Subcutaneous abdominal adipose tissue (tissue), 5 donors: ENCODE measurements at regions not wholly inside any gene's neighbourhood (a gene's known extent, or its start where the extent isn't known, plus 50 kb on each side); places are given as distances from the start of the nearest gene placed in this dataset.

Source experiments
- H3K27ac ChIP-seq: one replicate; pipeline ENCODE4 v1.7.0; 2013; ENCODE audit warnings: low read depth, mild to moderate bottlenecking, inconsistent platforms, low read length, moderate library complexity
- H3K27me3 ChIP-seq, 5 donors: one replicate each; pipeline ENCODE4 v1.7.0; 2013; ENCODE audit warnings: low read length in 5 of 5, inconsistent platforms in 1 of 5; ENCODE audit not compliant: control insufficient read depth in 5 of 5, insufficient read depth in 4 of 5
- H3K36me3 ChIP-seq, 5 donors: one replicate each; pipeline ENCODE4 v1.7.0; 2013; ENCODE audit warnings: low read length in 5 of 5; ENCODE audit not compliant: control insufficient read depth in 5 of 5, insufficient read depth in 5 of 5
- H3K4me1 ChIP-seq, 5 donors: one replicate each; pipeline ENCODE4 v1.7.0; 2013; ENCODE audit warnings: low read length in 5 of 5, mild to moderate bottlenecking in 3 of 5, moderate library complexity in 1 of 5; ENCODE audit not compliant: control insufficient read depth in 5 of 5, insufficient read depth in 5 of 5
- H3K4me3 ChIP-seq, 5 donors: one replicate each; pipeline ENCODE4 v1.7.0; 2013; ENCODE audit warnings: low read length in 5 of 5, low read depth in 1 of 5
- H3K9ac ChIP-seq, 5 donors: one replicate each; pipeline ENCODE4 v1.7.0; 2013; ENCODE audit warnings: low read length in 5 of 5, mild to moderate bottlenecking in 4 of 5, moderate library complexity in 3 of 5
- H3K9me3 ChIP-seq, 5 donors: one replicate each; pipeline ENCODE4 v1.7.0; 2013; ENCODE audit warnings: low read length in 5 of 5; ENCODE audit not compliant: control insufficient read depth in 5 of 5
- donor health status: healthy.
- donor health status: healthy.
- donor health status: healthy.
- donor health status: healthy.
- donor health status: healthy.

DNA sequence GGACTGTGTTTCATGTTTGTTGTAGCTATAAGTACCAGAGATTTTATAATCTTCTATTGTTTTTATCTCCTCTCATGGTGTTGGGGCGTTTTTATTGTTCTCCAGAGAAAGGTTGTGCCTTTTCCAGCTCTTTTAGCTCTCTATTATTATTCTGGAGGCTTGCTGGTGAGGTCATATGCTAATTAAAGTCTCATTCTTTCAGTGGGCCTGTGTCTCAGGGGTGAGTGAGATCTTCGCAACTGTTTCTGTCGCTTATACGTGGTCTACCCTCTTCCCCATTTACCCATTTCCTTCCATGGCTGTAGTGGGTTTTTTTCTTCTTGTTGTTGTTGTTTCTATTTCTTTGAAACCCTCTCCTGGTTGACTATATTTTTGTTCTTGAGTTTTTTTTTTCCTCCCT lies 584.9 kb downstream of the TMEM182 start:
- Histone ChIP-seq H3K9ac (no peak overlapping the region), H3K4me3 (no peak overlapping the region), H3K4me1 (no peaks in the 10 kb centered on the region), H3K9me3 (peaks cover 0 to 15% (median 5%) of the 10 kb centered on the region in 5 donors), H3K36me3 (no peaks in the 10 kb centered on the region), H3K27me3 (no peaks in the 10 kb centered on the region), H3K27ac (no peak overlapping the region)

DNA sequence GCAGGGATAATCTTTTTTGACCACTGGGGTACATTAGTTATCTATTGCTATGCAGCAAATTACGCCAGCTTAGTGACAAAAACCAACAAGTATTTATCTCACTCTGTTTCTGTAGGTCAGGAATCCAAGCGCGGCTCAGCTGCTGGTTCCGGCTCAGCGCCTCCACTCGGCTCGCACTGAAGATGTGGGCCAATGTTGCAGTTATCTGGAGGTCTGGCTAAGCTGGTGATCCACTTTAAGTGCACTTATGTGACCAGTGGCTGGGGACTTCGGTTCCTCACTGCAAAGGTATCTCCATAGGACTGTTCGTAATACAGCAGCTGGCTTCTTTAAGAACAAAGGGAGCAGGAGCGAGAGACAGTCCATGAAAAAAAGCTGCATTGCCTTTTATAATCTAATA lies 591.9 kb downstream of the TMEM182 start:
- Histone ChIP-seq H3K4me3 (no peak overlapping the region), H3K27ac (no peak overlapping the region), H3K27me3 (no peaks in the 10 kb centered on the region), H3K36me3 (no peaks in the 10 kb centered on the region), H3K9ac (no peak overlapping the region), H3K4me1 (no peaks in the 10 kb centered on the region), H3K9me3 (no peaks in the 10 kb centered on the region)

DNA sequence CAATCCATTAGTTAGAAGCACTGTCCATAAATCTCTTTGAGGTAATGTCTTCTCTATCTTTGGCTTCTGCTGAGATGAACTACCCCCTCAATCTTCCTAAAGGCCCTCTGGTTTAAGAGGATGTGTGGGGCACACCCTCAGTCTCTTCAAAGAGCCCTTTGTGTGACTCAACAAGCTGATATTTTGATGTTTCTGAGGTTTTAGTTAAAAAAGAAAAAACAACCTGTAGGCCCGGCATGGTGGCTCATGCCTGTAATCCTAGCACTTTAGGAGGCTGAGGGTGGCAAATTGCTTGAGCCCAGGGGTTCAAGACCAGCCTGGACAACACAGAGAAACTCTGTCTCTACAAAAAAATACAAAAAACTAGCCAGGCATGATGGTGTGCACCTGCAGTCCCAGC lies 593.5 kb downstream of the TMEM182 start:
- Histone ChIP-seq H3K9me3 (no peaks in the 10 kb centered on the region), H3K4me3 (no peak overlapping the region), H3K9ac (no peak overlapping the region), H3K36me3 (no peaks in the 10 kb centered on the region), H3K4me1 (no peaks in the 10 kb centered on the region), H3K27me3 (no peaks in the 10 kb centered on the region), H3K27ac (no peak overlapping the region)

DNA sequence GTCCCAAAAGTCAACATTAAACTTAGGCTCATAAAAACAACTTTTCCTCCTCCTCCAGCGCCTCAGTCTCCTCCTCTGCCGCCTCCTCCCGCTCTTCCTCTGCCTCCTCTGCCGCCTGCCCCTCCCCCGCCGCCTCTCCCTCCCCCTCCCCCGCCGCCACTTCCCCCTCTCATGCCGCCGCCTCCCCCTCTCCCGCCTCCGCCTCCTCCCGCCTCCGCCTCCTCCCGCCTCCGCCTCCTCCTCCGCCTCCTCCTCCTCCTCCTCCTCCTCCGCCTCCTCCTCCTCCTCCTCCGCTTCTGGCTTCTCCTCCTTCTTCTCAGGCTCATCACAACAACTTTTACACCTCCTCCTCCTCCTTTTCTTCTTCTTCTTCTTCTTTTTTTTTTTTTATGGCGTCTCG lies 599.9 kb downstream of the TMEM182 start:
- H3K27ac ChIP-seq, result no peak overlapping the region
- H3K4me3 ChIP-seq, result no peak overlapping the region
- no peaks in the 10 kb centered on the region for H3K9me3 ChIP-seq
- no peaks in the 10 kb centered on the region for H3K36me3 ChIP-seq
- H3K27me3 ChIP-seq, result no peaks in the 10 kb centered on the region
- no peaks in the 10 kb centered on the region for H3K4me1 ChIP-seq
- no peak overlapping the region for H3K9ac ChIP-seq

DNA sequence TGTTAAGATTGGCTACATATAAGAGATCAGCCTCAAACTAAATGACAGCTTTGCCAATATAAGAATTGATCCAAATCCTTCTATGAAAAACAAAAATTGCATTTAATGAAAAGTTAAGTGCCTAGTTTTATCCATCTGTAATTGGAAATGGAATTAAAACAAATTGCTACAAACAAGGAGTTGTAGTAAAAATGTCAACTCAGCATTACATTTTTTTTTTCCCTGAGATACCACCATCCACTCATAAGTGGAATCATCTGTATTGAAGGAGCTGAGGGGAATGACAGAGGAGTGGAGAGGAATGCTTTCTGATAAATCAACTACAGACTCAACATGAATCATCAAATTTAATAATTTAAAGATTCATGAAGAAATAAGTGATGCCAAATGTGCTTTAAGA lies 601.8 kb downstream of the TMEM182 start:
- Histone ChIP-seq H3K27ac (no peak overlapping the region), H3K4me1 (no peaks in the 10 kb centered on the region), H3K9ac (no peak overlapping the region), H3K9me3 (no peaks in the 10 kb centered on the region), H3K36me3 (no peaks in the 10 kb centered on the region), H3K4me3 (no peak overlapping the region), H3K27me3 (no peaks in the 10 kb centered on the region)

DNA sequence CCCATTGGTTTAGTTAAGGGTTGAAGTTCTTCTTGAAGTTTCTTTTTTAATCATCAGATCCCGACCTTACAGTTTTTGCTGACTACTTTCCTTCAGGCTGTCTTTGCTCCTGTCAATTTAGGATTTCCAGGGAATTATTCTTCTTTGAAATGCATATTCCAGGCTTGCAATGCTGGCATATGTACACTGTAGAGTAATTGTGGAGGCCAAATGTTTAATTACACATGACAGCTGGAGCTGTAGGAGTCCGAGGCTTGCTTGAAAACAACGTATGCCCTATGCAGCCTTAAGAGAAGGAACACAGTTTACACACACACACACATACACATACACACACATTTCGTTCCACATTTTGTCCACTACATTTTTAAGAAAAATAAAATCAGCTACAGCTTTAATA lies 602.3 kb downstream of the TMEM182 start:
- H3K4me1 ChIP-seq, result no peaks in the 10 kb centered on the region
- H3K9ac ChIP-seq, result no peak overlapping the region
- H3K9me3 ChIP-seq, result no peaks in the 10 kb centered on the region
- no peak overlapping the region for H3K4me3 ChIP-seq
- H3K27ac ChIP-seq, result no peak overlapping the region
- no peaks in the 10 kb centered on the region for H3K36me3 ChIP-seq
- no peaks in the 10 kb centered on the region for H3K27me3 ChIP-seq

DNA sequence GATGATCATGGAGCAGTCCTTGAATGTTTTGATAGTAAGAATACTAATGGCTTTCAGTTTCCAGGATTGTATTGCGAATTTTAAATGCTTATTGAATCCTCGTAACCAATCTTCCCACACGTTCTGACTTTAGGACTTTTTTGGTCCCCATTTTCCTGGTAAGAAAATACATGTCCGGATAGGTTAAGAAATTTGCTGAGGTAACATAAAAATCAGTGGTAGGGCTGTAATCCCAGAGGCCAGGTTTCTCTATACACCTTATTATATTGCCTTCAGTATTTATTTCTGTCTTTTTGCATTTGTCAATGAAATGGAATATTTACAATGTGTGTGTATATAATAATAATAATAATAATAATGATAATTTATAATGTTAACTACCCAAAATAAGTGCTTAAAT lies 603.2 kb downstream of the TMEM182 start:
- H3K27ac ChIP-seq, result no peak overlapping the region
- no peak overlapping the region for H3K9ac ChIP-seq
- H3K36me3 ChIP-seq, result no peaks in the 10 kb centered on the region
- no peaks in the 10 kb centered on the region for H3K4me1 ChIP-seq
- H3K27me3 ChIP-seq, result no peaks in the 10 kb centered on the region
- no peak overlapping the region for H3K4me3 ChIP-seq
- no peaks in the 10 kb centered on the region for H3K9me3 ChIP-seq

DNA sequence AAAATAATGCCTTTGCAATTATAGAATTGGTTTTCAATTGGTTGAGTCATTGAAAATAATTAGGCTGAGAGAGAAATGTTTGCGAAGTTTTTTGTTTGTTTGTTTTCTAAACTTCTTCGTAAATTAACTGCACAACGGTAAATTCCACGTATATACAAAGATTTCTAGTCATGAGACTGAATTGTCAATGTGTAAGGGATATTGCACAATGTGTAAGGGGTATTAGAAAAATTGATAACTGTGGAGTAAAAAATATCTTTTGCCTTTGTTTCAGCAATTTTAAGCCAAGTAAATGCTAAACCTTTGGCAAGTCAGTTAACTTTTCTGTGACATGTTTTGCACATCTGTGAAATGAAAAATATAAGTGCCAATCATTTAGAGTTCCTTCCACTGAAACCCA lies 606.0 kb downstream of the TMEM182 start:
- Histone ChIP-seq H3K4me3 (no peak overlapping the region), H3K27me3 (no peaks in the 10 kb centered on the region)

DNA sequence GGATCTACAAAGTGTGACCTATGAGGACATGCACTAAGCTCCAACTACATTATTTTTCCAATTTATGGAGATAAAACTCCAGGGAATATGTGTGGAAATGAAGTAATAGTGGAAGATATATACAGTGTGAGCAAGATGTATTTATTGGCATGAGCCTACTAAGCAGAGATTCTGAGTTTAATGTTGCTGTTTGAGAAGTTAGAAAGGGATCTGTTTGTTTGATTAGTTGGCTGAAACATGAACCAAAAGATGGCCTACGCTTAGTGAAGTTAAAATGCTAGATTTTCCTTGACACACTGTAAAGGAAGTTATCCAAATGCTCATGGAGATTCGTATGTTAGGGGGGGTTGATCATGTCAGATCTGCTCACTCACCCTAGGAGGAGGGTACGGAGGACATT lies 621.7 kb downstream of the TMEM182 start:
- H3K27ac ChIP-seq, result no peak overlapping the region
- no peaks in the 10 kb centered on the region for H3K4me1 ChIP-seq
- no peak overlapping the region for H3K4me3 ChIP-seq
- peaks cover 4 to 8% (median 5%) of the 10 kb centered on the region in 5 donors for H3K9me3 ChIP-seq
- no peaks in the 10 kb centered on the region for H3K36me3 ChIP-seq
- H3K9ac ChIP-seq, result no peak overlapping the region
- H3K27me3 ChIP-seq, result no peaks in the 10 kb centered on the region

More for the DNA sequence above, 606.0 kb downstream of the TMEM182 start:
- Histone ChIP-seq H3K36me3 (no peaks in the 10 kb centered on the region), H3K9ac (no peak overlapping the region), H3K9me3 (no peaks in the 10 kb centered on the region), H3K27ac (no peak overlapping the region), H3K4me1 (no peaks in the 10 kb centered on the region)

DNA sequence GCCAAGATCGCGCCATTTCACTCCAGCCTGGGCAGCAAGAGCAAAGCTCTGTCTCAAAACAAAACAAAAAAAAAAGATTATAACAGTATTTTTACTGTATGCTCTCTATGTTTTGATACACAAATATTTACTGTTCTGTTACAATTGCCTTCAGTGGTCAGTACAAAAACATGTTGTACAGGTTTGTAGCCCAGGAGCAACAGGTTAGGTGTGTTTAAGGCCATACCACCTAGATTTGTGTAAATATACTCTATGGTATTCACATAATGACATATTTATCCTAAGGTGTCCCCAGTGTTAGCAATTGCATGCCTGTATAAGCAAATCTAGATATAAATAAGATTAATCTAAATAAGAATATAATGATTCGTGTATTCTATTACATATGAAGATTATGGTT lies 625.0 kb downstream of the TMEM182 start:
- Histone ChIP-seq H3K4me1 (no peaks in the 10 kb centered on the region), H3K27me3 (no peaks in the 10 kb centered on the region), H3K9ac (no peak overlapping the region), H3K27ac (no peak overlapping the region), H3K4me3 (no peak overlapping the region), H3K9me3 (no peaks in the 10 kb centered on the region), H3K36me3 (no peaks in the 10 kb centered on the region)

DNA sequence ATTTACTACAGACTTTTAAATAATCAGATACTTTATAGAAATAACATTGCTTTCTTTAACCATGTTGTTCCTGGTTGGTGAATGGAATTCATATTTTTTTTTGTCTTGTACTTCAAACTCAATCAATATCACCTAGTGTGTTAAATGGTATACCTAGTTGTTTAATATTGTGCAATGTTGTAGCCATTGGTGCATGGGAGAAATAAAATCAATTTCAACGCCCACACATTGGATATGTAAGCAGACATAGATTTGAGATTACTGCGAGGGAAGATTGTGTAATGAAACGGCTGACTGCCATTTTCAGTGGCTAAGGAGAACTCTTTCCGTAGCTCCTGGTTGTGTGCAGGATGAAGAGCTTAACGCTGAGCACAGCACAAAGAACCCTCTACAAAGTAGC lies 626.1 kb downstream of the TMEM182 start:
- no peak overlapping the region for H3K9ac ChIP-seq
- H3K36me3 ChIP-seq, result no peaks in the 10 kb centered on the region
- H3K27ac ChIP-seq, result no peak overlapping the region
- H3K9me3 ChIP-seq, result no peaks in the 10 kb centered on the region
- no peak overlapping the region for H3K4me3 ChIP-seq
- no peaks in the 10 kb centered on the region for H3K4me1 ChIP-seq
- H3K27me3 ChIP-seq, result no peaks in the 10 kb centered on the region
